Common myeloid progenitor, CD34-positive (primary cell): ENCODE measurements at regions not wholly inside any gene's neighbourhood (a gene's known extent, or its start where the extent isn't known, plus 50 kb on each side); places are given as distances from the start of the nearest gene placed in this dataset.

ENCODE experiments used
- CTCF ChIA-PET: fragments of 350-600 bp; sonication (Branson Sonifier 250); formaldehyde crosslinking; loops from one replicate; lab custom pipeline; 2021; ENCODE audit warnings: antibody characterized with exemption; lab: Charles Lee
- POLR2A ChIA-PET: fragments of 350-600 bp; sonication (Branson Sonifier 250); formaldehyde crosslinking; loops from one replicate; lab custom pipeline; 2021; ENCODE audit warnings: antibody characterized with exemption; lab: Charles Lee
- DNase-seq, 3 donors: peaks; one replicate each; pipeline versions ENCODE4 v3.0.0 to v3.0.0-alpha.2; 2013
- H3K27ac ChIP-seq, 2 experiments: 1 replicate in 1 of 2; 2 replicates in 1 of 2; pipeline ENCODE4 v1.7.0; 2013; ENCODE audit warnings: inconsistent platforms in 2 of 2, low read length in 2 of 2, mild to moderate bottlenecking in 2 of 2, low read depth in 1 of 2, moderate library complexity in 1 of 2; ENCODE audit not compliant: severe bottlenecking in 2 of 2, insufficient read depth in 1 of 2, poor library complexity in 1 of 2
- H3K27me3 ChIP-seq, 5 experiments: replicated peaks in 2 of 5; 1 replicate in 3 of 5; 2 replicates in 2 of 5; pipeline versions ENCODE4 v1.6.1 to v1.7.0; 2013; ENCODE audit warnings: low read length in 4 of 5, mild to moderate bottlenecking in 2 of 5, moderate library complexity in 2 of 5, inconsistent platforms in 1 of 5; ENCODE audit not compliant: insufficient read depth in 5 of 5, control insufficient read depth in 4 of 5
- H3K36me3 ChIP-seq, 4 experiments: 1 replicate in 2 of 4; 2 replicates in 2 of 4; pipeline versions ENCODE4 v1.6.1 to v1.7.0; 2013; ENCODE audit warnings: low read length in 3 of 4, control low read depth in 1 of 4, mild to moderate bottlenecking in 1 of 4; ENCODE audit not compliant: control insufficient read depth in 4 of 4, insufficient read depth in 4 of 4
- H3K4me1 ChIP-seq, 4 experiments: 1 replicate in 3 of 4; 2 replicates in 1 of 4; pipeline versions ENCODE4 v1.6.1 to v1.7.1; 2013; ENCODE audit warnings: low read length in 3 of 4, mild to moderate bottlenecking in 3 of 4, control low read depth in 1 of 4, inconsistent platforms in 1 of 4, moderate library complexity in 1 of 4; ENCODE audit not compliant: control insufficient read depth in 4 of 4, insufficient read depth in 4 of 4; ENCODE audit errors: control extremely low read depth in 1 of 4
- H3K4me3 ChIP-seq, 7 experiments: 1 replicate in 4 of 7; 2 replicates in 3 of 7; pipeline versions ENCODE4 v1.5.1 to v1.7.0; 2013; ENCODE audit warnings: mild to moderate bottlenecking in 7 of 7, low read length in 6 of 7, moderate library complexity in 6 of 7, inconsistent platforms in 2 of 7, low read depth in 2 of 7, control low read depth in 1 of 7; ENCODE audit not compliant: insufficient read depth in 4 of 7, control insufficient read depth in 1 of 7; ENCODE audit errors: extremely low read depth in 1 of 7
- H3K9me3 ChIP-seq, 5 experiments: 1 replicate in 4 of 5; 2 replicates in 1 of 5; pipeline versions ENCODE4 v1.6.1 to v1.7.1; 2013; ENCODE audit warnings: low read length in 4 of 5, mild to moderate bottlenecking in 2 of 5, inconsistent platforms in 1 of 5, low read depth in 1 of 5, moderate library complexity in 1 of 5; ENCODE audit not compliant: control insufficient read depth in 4 of 5, insufficient read depth in 2 of 5; ENCODE audit errors: control extremely low read depth in 1 of 5
- WGBS: methylation state at CpG from one replicate; pipeline ENCODE4 v1.1.5; 2013; ENCODE audit not compliant: insufficient coverage; 5-methylcytosine and 5-hydroxymethylcytosine counted together

DNA sequence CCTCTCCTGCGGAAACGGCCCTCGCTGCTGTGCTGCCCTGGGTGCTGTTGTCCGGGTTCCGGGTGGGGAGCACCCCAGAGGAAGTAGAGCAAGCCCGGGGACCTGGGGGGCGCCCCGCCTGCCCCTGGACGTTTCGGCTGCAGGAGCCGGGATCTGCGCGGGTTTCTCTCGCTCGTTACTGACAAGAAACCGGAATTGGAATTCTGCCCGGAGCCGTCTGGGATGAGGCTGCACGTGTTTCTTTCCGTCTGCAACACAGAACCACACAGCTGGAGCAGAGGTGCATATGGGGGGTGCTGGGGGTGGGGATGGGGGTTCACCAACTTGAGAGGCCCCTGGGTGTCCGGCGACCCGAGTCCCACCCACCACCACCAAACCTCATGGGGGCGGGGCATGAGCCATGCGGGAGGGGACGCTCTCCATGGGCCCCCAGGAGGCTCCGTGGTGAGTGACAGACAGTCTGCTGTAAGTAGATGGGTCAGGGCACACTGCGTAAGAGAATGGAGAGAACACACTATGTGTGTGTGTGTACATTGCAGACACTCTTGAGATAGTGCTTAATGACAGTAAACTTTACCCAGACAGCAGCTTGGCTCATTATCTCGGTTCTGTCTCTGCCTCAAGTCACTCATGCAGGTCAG is 261.4 kb upstream of the C1orf174 start:
- 94% methylated on average over 14 of the region's 29 CpGs for WGBS
- CTCF ChIA-PET = no interaction called here

DNA sequence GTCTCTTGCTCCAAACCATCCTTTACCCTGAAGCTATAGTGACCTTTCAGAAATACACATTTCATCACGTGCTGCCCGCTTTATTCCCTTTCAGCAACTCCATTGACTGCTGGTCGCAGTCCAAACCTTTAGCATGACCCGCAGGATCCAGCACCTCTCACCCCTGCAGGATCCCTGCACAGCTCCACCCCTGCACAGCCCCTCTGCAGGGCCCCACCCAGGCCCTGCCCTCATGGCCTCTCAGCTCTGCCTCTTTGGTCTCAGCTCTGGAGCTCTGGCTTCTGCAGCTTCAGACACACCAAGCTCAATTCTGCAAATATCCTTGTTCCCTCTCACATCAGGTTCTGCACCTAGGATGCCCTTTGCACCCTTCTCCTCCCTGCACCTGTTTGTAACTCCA is 264.9 kb upstream of the C1orf174 start:
- no peaks in the 10 kb centered on the region for H3K4me1 ChIP-seq
- no peaks in the 10 kb centered on the region for H3K36me3 ChIP-seq
- ChIA-PET POLR2A (no interaction called here), CTCF (no interaction called here)
- H3K27ac ChIP-seq = no peak overlapping the region
- WGBS = 77% methylated on average over 2 of the region's 4 CpGs
- peaks cover 0 to 38% (median 3%) of the 10 kb centered on the region in 5 experiments for H3K27me3 ChIP-seq
- no peak overlapping the region for H3K4me3 ChIP-seq
- DNase-seq = no peak
- H3K9me3 ChIP-seq = no peaks in the 10 kb centered on the region

More for the DNA sequence above, 261.4 kb upstream of the C1orf174 start:
- POLR2A ChIA-PET = no interaction called here
- no peak for DNase-seq
- Histone ChIP-seq H3K27ac (no peak overlapping the region), H3K36me3 (no peaks in the 10 kb centered on the region), H3K9me3 (no peaks in the 10 kb centered on the region), H3K4me3 (no peak overlapping the region), H3K4me1 (no peaks in the 10 kb centered on the region), H3K27me3 (peaks cover 0 to 21% (median 0%) of the 10 kb centered on the region in 5 experiments)

- no peak for DNase-seq
- POLR2A ChIA-PET = no interaction called here
- no peak overlapping the region for H3K4me3 ChIP-seq
- H3K27ac ChIP-seq = no peak overlapping the region
- 81% methylated on average over 15 of the region's 16 CpGs for WGBS
- H3K36me3 ChIP-seq = no peaks in the 10 kb centered on the region
- no peaks in the 10 kb centered on the region for H3K4me1 ChIP-seq
- CTCF ChIA-PET = no interaction called here
- H3K9me3 ChIP-seq = no peaks in the 10 kb centered on the region
- H3K27me3 ChIP-seq = peaks cover 0 to 39% (median 3%) of the 10 kb centered on the region in 5 experiments
These were observed 265.7 kb upstream of the C1orf174 start for GRCh38 chr1:4165686-4166300.

DNA sequence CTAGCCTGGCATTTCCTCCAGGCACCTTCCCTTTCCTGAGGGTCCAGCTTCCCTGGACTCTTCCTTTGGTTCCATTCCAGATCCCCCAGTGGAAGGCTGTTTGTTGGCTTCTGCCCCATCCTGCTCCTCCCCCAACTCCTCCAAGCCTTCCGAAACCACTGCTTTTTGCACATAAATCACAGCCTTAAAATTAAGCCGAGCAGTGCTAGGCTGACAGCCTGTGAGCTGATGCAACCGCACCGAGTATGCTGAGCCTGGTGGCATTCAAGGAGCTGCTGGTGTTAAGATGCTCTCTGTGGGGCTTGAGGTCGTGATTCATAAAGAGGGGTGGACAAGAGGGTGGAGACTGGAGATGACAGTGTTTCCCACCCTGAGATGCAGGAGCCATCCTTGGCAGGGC is 266.6 kb upstream of the C1orf174 start:
- DNase-seq = no peak
- POLR2A ChIA-PET = no interaction called here
- WGBS = 19% methylated on average over 3 of the region's 5 CpGs

DNA sequence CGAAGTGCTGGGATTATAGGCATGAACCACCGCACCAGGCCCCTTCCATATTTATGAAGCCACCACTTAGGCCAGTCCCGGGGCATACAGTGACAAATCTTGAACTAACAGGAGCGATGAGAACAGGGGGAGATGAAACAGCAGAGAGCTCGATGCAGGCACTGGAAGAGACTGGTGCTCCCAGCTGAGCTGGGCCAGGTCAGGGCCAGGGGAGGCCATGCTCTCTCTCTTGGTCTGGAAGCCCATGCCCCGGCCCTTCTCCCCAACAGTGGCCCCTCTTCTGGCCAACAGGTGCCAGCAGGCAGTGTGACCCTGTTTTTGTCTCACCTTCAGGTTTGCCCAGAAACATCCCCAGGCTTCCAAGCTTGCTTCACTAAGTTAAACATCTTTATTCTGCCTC is 269.9 kb upstream of the C1orf174 start:
- Histone ChIP-seq H3K27me3 (peaks cover 0 to 46% (median 6%) of the 10 kb centered on the region in 5 experiments), H3K4me1 (no peaks in the 10 kb centered on the region), H3K36me3 (no peaks in the 10 kb centered on the region), H3K9me3 (no peaks in the 10 kb centered on the region), H3K27ac (no peak overlapping the region), H3K4me3 (no peak overlapping the region)
- 94% methylated on average over 5 of the region's 6 CpGs for WGBS
- ChIA-PET CTCF (no interaction called here), POLR2A (no interaction called here)
- no peak for DNase-seq

More for the DNA sequence above, 266.6 kb upstream of the C1orf174 start:
- no peak overlapping the region for H3K27ac ChIP-seq
- no peaks in the 10 kb centered on the region for H3K9me3 ChIP-seq
- CTCF ChIA-PET = no interaction called here
- H3K4me3 ChIP-seq = no peak overlapping the region
- no peaks in the 10 kb centered on the region for H3K4me1 ChIP-seq
- peaks cover 0 to 44% (median 6%) of the 10 kb centered on the region in 5 experiments for H3K27me3 ChIP-seq
- no peaks in the 10 kb centered on the region for H3K36me3 ChIP-seq

DNA sequence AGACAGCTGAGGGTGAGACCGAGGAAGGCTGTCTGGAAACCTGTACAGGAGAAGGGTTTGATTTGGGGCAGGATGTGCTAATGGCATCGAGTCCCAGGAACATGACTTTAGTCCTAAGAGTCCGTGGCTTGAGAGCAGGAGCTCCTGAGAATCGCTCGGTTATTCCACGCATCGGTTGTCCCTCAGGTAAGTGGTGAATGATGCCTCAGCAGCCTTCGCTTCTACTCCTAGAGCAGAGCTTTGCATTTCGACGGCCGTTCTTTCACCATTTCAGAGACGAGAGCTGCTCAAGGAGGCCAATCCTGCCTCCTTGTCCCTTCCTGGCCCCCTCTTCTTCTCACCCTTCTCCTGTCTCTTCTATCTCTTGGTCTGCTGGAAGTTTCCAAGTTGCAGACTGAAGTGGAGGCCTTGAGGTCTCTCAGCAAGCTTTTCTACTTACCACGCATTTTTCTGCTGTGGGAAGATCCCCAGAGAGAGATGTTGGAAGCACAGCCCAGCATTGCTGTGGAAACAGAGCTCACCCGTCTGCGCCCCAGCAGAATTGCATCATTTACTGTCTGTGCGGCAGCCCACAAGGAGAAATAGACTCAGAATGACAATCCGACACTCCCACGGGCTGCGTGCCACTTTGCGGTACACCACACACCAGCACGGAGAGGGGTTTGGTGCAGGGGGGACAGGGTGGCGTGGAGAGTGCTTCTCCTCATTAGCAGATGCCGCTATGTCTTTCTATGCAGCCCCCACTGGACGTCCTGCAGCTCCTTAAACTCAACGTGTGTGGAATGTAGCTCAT is 270.7 kb upstream of the C1orf174 start:
- Histone ChIP-seq H3K36me3 (no peaks in the 10 kb centered on the region), H3K4me1 (no peaks in the 10 kb centered on the region), H3K27ac (no peak overlapping the region), H3K27me3 (peaks cover 0 to 43% (median 6%) of the 10 kb centered on the region in 5 experiments), H3K4me3 (no peak overlapping the region), H3K9me3 (no peaks in the 10 kb centered on the region)
- DNase-seq = no peak
- ChIA-PET CTCF (interaction anchor here (0.6 kb wide), 1 partner anchor 482 kb away, joined by 3 read pairs; no protein-coding TSS in a partner anchor), POLR2A (no interaction called here)
- 89% methylated on average over 25 of the region's 25 CpGs for WGBS
